ENCODE measurements at regions not wholly inside any gene's neighbourhood (a gene's known extent, or its start where the extent isn't known, plus 50 kb on each side); places are given as distances from the start of the nearest gene placed in this dataset.

- TF ChIP-seq CTCF (IDR thresholded peaks at IDR 0.05; ENCODE audit: extremely low read depth in 1 of 2, insufficient read depth in 1 of 2, low read depth in 1 of 2, low read length in 2 of 2) (no peak), JUN (IDR thresholded peaks at IDR 0.05; ENCODE audit: borderline replicate concordance, insufficient read depth, insufficient read length, low read depth) (no peak), POLR2A (IDR thresholded peaks at IDR 0.05; ENCODE audit: low read depth, low read length) (no peak), POLR2AphosphoS5 (IDR thresholded peaks at IDR 0.05; ENCODE audit: insufficient read depth, low read depth, low read length) (no peak)
Measured at GRCh38 chr14:85865701-85866100, 335.8 kb downstream of the FLRT2 start.
